HG02938 (cell line): ENCODE measurements at regions not wholly inside any gene's neighbourhood (a gene's known extent, or its start where the extent isn't known, plus 50 kb on each side); places are given as distances from the start of the nearest gene placed in this dataset.
"Not testable (repeated sequence)": the region's sequence is repeated elsewhere in the genome, so short reads cannot be mapped to it uniquely, and the experiment has no call there.

Experiments used
- ATAC-seq: cut with Tn5 transposase; IDR thresholded peaks from one replicate; pipeline ENCODE4 v1.9.1; 2021; ENCODE audit warnings: mild to moderate bottlenecking, moderate library complexity; ENCODE audit not compliant: unreplicated experiment

DNA sequence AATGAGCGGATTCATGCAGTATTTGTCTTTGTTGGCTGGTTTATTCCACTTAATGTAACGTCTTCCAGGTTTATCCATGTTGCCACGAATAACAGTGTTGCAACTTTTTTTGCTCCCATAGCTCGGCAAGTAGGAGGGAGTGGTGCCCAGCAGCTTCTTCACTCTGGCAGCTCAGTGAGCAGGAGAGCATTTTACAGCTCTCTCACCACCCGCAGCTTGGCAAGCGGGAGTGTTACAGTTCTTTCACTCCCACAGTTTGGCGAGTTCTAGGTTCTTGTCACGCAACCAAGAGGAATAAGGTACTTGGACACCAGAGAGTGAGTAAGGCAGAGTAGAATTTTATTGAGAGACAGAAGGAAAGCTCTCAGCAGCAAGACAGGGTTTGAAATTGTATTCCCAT, 935.2 kb downstream of the TBL1XR1 start:
- no peak for ATAC-seq

DNA sequence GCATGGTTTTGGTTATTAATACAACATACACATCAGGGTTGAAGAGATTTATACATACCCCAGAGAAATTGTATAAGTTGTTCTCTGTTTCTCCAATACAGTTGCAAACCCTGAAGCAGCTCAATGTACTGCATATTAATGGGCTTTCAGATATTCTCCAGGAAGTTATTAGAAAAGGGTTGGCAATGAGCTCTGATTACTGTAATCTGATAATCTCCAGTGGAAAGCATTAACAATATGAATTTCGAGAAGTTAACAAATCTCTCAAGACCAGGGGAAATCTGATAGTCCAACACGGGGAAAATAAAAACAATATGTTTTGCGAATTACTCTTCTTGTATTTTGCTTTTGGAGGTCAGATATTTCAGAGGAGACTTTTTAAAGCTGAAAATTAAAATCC, 950.1 kb downstream of the TBL1XR1 start:
- ATAC-seq = no peak

DNA sequence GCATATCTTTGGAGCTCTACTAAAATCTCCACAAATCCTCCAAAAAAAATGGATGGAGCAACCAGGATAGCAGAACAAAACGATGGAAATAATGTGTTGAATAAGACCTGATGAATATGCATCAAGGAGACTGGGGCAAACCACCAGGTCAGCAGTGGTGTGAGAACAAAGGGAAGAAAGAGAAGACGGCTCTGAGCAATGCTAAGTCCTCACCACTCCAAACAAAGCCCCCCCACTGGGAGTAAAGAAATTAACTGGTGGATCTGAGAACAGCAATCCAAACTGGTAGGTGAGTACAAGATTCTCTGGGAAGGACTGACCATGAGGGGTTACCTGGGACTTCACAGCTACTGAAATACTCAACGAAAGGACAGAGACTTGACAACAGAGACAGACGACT, 977.3 kb downstream of the TBL1XR1 start:
- no peak for ATAC-seq

DNA sequence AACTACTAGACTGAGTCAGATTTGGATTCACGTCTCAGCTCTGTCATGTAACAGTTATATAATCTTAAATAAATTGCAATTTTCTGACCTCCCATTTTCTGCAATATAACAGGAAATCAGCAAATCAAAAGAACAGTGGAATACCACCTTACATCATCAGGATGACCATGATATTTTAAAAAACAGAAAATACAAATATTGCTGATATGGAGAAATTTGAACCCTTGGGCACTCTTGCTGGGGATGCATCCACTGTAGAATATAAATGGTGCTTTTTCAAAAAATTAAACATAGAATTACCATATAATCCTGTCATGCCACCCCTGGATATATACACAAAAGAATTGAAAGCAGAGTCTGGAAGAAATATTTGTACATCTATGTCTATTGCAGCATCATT, 982.5 kb downstream of the TBL1XR1 start:
- ATAC-seq = no peak

DNA sequence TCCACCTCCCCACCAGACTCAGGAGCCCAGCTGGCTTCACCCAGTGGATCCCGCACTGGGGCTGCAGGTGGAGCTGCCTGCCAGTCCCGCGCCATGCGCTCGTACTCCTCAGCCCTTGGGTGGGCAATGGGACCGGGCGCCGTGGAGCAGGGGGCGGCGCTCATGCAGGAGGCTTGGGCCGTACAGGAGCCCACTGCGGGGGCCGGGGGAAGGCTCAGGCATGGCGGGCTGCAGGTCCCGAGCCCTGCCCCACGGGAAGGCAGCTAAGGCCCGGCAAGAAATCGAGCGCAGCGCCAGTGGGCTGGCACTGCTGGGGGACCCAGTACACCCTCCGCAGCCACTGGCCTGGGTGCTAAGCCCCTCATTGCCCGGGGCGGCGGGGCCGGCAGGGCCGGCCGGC, 984.0 kb downstream of the TBL1XR1 start:
- not testable (repeated sequence) for ATAC-seq

DNA sequence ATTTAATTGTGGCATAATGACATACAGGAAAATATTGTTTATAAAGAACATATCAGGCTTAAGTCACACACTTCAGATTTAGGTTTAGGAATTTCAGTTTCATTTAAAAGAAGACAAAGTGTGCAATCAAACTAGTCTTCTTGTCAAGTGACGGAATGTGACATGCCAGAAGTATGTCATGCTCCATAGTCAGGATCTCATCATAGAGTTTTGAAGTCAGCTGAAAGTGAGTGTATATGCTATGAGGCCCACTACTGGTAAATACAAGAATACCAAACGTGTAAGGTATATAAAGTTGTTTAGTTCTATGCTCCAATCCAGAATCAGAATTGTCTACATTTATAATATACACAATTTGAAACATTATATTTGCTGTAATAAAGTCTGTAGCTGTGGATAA, 988.4 kb downstream of the TBL1XR1 start:
- ATAC-seq = no peak

DNA sequence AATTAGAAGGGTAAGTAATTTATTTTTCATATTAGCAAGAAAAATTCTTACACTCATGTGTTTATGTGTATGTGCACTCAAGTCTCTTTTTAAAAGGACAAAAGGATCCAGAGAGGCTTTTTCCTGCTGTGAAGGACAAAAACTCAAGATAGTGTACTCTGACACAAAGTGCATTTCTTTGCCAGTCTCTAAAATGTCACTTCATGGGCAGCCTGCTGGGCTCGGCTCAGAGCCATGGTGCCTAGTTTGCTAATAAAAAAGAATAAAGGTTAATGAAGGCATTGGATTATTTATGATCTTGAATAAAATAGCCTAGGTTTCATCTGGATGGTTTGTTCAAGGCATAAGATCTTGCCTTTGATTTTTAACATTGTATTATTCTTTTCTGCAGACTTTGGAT, 989.0 kb downstream of the TBL1XR1 start:
- ATAC-seq = no peak

DNA sequence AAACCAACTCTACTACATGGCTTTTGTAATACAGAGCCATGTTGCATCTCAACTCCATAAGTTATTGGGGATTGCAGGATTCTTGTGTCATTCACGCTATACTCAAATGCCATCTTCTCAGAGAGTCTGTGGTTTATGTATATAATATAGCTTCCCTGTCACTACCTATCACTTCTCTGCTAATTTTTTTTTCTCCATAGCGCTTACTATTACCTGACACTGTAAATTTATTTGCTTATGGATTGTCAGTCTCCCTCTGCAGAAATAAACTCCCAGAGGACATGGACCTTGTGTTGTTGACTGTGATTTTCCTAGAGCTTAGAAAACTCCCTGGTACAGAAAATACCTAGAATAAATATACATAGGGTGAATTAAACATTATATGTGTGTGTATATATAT, 990.5 kb downstream of the TBL1XR1 start:
- ATAC-seq = no peak

DNA sequence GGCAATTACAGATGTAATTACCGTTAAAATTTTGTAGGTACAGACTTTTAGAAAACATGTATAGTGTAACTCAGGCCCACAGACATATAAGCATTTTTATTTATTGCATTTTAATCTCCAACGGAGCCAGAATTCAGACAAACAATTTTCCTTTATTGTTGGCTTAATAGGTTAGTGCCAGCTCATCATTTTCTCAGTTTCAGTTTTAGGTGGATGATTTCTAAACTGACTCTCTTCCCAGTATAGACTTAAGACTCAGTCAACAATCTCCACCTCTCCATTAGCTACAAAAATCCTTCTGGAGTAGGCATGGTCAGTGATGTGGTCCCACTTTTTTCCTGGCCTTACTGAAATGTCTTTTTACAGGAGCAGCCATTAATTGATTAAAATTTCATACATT, 994.6 kb downstream of the TBL1XR1 start:
- no peak for ATAC-seq

DNA sequence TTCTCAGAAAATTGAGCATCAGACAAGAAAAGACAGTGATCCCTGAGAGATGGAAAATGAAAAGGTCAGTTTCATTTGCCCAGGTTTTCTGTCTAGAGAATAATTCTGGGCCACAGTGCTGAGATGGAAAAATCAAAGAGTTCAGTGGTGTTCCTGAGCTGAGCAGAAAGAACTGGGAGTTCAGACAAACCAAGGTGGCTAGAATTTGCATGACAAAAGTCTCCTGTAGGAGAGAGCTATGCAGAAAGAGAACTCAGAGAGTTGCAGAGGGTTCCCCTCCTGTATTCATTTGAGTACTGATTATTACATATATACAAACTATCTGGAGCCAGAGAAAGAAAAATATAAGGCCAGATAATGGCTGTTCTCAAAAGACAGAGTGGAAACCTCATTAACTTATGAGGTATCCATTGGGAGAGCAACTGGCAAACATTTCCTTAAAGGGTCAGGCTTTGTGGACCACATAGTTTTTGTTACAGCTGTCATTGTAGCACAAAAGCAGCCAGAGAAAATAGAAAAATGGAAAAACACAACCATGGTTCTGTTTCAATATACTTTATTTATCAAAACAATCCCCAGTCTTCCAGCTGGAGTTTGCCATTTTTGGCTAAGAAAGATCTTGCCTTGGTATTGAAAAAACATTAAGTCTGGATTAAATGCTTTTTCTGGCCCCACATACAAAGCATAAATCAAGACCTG, 1004.1 kb downstream of the TBL1XR1 start:
- ATAC-seq = no peak

DNA sequence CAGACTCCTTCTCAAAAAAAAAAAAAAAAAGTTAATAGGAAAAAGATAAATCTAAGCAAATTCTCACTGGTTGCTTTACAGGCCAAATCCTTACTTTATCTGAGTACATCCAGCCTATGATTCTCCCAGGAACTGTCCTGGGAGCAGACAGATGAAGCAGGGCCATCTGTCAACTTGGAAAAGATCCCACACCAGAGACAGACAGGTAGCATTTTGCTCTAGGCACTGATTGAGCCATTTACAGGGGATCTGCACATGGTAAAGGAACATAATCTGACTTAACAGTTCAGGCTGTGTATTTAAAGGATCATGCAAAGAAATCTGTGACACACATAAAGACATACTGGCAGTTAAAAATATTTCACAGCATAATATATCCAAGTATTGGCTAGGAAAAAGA, 1006.5 kb downstream of the TBL1XR1 start:
- no peak for ATAC-seq

DNA sequence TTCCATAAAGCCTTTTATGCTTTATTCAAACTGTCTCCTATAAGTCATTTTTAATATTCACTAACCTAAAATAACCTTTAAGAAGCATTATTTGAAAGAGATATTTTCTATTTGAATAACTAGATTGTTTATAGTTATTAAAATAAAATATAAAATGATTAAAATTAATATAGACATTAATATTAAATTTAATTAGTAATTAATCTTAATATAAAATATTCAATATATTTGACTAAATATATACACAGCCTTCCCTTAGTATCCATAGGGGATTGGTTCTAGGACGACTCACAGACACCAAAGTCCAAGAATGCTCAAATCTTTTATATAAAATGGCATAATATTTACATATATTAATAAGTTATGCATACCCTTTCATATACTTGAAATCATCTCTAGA, 1014.1 kb downstream of the TBL1XR1 start:
- no peak for ATAC-seq

DNA sequence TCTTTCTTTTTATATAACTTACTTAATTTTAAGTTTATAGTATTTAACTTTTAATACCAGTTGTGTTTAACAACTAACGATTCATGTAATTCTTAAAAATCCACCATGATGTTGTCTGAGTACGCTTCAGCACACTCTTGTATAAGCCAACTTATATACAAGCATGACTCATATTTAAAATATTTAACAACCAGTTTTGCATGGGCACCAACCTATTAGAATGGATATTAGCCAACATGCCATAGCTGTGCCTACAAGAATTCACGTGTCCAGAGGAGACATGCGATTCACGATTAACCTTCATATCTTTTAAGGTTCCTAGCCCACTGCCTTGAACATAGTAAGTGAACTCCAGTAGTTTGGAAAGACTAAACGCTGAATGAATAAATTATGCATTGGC, 1023.2 kb downstream of the TBL1XR1 start:
- no peak for ATAC-seq

DNA sequence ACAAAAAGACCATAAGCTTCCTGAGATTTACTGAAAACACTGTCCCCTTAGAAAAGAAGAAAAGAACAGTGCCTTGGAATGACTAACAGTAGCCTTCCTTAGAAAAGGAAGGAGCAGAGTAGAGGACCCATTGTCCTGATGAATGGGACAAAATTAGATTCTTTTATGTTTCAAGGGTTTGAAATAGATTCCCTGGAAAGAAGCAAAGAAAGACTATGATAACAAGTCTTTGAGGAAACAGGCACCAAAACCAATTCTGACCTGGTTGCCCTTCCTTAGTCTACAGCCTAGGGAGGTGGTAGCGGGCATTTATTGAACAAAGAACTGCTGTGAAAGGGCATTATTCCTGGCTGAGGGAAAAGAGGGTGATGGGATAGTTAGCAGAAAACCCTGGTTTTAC, 1024.8 kb downstream of the TBL1XR1 start:
- ATAC-seq = no peak

DNA sequence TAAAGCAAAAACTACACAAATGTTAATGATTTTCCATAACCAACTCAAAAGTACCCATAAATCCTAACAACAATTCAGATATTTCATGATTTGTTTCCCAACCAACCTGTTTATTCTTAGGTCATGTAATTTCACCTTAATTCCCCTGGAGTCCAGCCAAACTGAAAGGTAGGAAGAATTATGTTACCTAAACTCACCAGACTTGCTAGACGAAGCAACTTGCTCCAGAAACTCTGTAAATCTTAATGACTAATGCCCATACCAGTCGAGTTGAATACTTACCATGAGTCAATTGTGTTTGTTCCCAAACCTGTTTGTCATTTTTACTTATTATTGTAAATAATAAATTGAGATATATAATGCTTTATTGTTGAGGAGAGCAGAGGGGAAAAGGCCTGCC, 1030.0 kb downstream of the TBL1XR1 start:
- ATAC-seq = no peak

DNA sequence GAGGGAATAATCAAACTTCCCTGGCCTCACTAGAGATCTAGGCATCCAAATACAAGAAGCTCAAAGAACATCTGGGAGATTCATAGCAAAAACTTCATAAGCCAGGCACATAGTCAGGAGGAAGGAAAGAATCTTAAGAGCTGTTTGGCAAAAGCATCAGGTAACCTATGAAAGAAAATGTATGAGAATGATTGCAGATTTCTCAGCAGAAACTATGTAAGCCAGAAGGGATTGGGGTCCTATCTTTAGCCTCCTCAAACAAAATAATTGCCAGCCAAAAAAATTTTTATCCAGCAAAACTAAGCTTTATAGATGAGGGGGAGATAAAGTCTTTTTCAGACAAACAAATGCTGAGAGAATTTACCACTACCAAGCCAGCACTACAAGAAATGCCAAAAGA, 1036.3 kb downstream of the TBL1XR1 start:
- no peak for ATAC-seq

DNA sequence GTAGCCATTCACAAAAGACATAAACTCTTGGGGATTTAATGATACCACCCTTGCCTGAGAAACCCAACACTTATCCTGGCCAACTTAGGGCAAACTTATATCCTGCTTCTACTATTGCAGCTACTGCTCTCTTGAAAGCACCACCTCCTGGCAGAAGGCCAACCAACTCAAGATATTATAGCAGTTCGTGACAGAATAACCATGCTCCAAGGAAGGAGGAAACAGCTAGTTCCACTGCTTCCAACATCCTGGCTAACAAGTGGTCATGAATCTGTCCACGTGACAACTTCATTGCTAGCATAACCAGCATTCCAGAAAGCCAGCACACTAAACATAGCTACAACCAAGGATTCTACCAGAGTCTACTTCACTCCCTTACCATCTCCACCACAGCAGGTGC, 1037.5 kb downstream of the TBL1XR1 start:
- ATAC-seq = no peak

DNA sequence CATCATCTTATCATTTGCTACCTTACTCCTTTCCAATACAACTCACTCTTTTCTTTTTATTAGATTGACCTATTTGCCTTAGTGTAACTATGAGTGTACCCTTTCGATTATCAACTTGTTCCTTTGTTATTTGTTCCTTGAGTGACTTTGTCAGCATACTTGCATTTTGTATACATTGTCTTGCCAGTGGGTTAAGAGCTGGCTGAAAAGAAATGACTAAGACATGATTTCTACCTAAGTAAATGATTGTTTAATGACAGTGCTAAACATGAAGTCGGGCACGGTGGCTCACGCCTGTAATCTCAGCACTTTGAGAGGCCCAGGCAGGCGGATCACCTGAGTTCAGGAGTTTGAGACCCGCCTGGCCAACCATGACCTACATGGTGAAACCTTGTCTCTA, 1042.3 kb downstream of the TBL1XR1 start:
- no peak for ATAC-seq

DNA sequence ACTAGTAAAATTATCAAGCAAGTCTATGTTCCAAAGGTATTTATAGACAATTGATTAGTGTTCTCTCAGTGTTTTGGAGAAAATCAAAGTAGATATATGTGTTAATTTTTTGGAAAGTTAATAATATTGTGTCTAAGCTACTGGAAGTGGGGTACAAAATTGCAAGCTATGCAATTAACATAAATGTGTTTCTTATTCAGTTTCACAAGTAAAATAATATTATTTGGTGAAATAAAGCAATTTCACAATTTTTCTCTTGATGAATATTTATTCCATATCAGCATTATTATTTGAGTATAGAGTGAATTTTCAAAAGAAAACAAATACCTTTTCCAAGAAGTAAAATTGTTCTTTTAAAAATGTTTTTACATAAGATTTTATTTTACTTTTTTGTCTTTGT, 1047.7 kb downstream of the TBL1XR1 start:
- ATAC-seq = no peak

DNA sequence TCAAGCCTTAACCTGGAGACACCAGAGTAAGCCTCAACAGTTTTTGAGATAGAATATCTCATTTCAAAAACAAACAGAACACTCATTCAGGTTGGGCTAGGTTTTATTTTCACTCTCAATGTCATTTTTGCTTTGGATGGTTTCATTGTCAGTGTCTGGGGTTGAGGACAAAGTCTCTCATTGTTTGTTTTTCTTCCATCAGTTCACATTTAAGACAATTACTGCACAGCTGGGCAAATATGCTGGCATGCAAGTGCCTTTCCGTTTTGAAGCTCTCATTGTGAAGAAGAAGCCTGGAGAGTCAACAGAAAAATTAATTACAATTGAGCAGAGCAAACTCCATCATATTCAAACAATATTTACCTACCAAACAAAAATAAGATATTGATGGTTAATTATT, 1050.0 kb downstream of the TBL1XR1 start:
- ATAC-seq = no peak

DNA sequence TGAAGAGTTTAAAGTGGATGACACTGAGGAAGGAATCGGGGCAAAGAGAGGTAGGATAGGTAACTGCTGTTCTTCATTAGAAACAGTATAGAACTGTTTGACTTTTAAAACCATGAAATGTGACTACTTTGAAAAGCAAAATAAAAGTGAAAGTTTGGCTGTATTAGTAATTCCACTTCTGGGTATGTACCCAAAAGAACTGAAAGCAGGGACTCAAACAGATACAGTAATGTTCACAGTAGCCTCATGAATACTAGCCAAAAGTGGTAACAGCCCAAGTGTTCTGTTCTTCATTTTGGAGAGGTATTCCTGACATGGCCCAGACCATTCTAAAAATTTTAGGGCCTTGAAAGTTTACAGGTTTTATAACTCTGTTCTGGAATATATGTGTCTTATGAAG, 1055.4 kb downstream of the TBL1XR1 start:
- ATAC-seq = no peak

DNA sequence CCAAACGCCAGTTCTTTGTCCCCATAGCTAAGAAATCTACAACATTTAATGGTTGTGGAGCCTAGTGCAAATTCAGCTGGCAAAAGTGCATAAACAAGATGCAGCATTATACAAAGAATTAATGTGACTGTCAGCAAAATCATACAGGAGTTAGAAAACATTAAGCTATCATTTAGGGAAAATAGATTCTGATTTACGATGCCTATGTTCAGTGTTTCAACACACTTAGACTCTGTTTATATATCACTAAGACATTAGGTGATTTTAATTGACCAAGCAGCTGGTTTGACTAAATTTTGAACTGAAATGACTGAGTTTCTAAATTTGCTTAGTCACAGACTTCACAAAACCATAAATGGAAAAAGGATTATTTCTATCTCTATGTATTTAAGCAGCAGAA, 1076.8 kb downstream of the TBL1XR1 start:
- ATAC-seq = no peak

DNA sequence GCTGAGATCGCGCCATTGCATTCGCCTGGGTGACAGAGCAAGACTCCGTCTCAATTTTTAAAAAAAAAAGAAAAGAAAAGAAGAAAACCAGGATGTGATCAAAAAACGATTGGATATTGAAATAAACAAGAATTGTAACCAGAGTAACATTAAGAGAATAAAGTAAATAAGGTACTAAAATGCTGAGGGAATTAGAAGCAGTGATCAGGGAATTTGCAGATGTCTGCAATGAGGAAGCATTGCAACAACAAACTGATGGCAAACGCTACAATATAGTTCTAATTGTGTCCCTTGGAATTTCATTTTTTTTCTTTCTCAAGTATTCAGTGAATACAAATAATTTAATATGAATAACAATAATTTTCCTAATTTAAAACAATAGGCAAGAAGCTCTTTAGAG, 1077.5 kb downstream of the TBL1XR1 start:
- no peak for ATAC-seq

DNA sequence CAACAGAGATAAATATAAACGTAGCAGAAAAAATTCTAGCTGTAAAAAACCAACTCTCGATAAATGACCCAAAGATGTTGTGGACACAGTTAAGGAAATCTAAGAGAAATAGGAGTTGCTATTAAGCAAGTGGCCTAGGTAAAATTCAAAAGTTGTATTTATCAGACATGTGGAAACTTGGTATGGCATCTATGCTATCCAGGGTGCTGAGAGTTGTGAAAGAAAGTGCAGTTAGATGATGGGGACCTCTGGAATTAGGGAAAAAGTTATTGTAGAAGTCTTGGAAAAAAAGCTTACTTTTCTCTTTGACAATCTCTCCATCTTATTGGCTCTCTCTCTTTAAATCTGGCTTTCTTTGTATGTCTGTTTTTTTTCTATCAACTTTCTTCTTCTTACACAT, 1090.9 kb downstream of the TBL1XR1 start:
- no peak for ATAC-seq
